ENCODE measurements at regions not wholly inside any gene's neighbourhood (a gene's known extent, or its start where the extent isn't known, plus 50 kb on each side); places are given as distances from the start of the nearest gene placed in this dataset.

DNA sequence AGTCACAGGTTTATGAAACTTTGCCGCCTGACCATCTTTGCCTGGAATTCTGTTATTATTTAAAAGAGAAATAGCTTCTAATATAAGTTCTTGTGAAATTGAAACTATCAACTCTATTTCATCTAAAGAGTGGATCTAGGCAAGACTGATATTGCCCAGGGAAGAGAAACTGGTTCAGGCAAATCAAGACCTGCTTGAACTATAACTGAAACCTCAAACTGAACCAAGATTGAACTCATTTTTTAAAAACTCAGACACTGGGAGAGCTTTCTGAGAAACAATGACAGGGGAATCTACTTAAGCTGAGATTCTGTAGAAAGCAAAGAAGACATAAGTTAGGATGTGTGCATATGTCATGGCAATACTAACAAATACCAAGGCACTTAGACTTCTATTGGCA is 815.8 kb downstream of the BRINP1 start:
- Histone ChIP-seq H4K20me1 (ENCODE audit: control insufficient read depth, insufficient read depth, insufficient read length) (no peaks in the 10 kb centered on the region), H3K27ac (ENCODE audit: insufficient read length, low read depth, low read length) (no peak overlapping the region), H3K23me2 (ENCODE audit: insufficient read length, low read depth, low read length, poor library complexity, severe bottlenecking) (no peaks in the 10 kb centered on the region), H2AFZ (ENCODE audit: low read length) (no peak overlapping the region), H3K23ac (ENCODE audit: insufficient read length, low read depth, low read length) (no peak overlapping the region), H2BK15ac (ENCODE audit: low read depth, low read length) (no peak overlapping the region), H3K79me1 (ENCODE audit: insufficient read depth, low read depth, low read length, poor library complexity, severe bottlenecking) (no peaks in the 10 kb centered on the region), H3K27me3 (ENCODE audit: insufficient read depth, low read length) (no peaks in the 10 kb centered on the region), H2BK120ac (ENCODE audit: low read depth, low read length, poor library complexity, severe bottlenecking) (no peak overlapping the region), H3K4me2 (ENCODE audit: insufficient read depth, insufficient read length, low read length) (no peak overlapping the region), H3K18ac (ENCODE audit: insufficient read length, low read depth, low read length) (no peak overlapping the region), H2BK20ac (ENCODE audit: low read depth, low read length, poor library complexity, severe bottlenecking) (no peak overlapping the region), H2AK5ac (ENCODE audit: insufficient read length, low read length) (no peak overlapping the region), H2BK5ac (ENCODE audit: insufficient read length, low read length) (no peak overlapping the region), H3K4ac (ENCODE audit: low read depth, low read length) (no peak overlapping the region), H3K9me3 (ENCODE audit: control insufficient read depth, low read depth, low read length) (no peaks in the 10 kb centered on the region), H3K14ac (ENCODE audit: insufficient read depth, low read length) (no peak overlapping the region), H3K79me2 (ENCODE audit: insufficient read depth, low read length) (no peaks in the 10 kb centered on the region), H4K5ac (ENCODE audit: insufficient read length, low read depth, low read length) (no peak overlapping the region), H2BK12ac (ENCODE audit: insufficient read length, low read depth, low read length) (no peak overlapping the region), H3T11ph (ENCODE audit: low read length) (no peak overlapping the region), H4K8ac (replicated peaks; ENCODE audit: insufficient read length, low read depth, low read length) (no peak overlapping the region), H3K4me1 (ENCODE audit: insufficient read depth, low read length) (no peaks in the 10 kb centered on the region), H3K9ac (ENCODE audit: extremely low read depth, insufficient read length, low read length) (no peak overlapping the region), H3K56ac (ENCODE audit: insufficient read length, low read depth, low read length) (no peak overlapping the region), H4K91ac (ENCODE audit: insufficient read length, low read depth, low read length) (no peak overlapping the region)
- H3K27ac Mint-ChIP-seq, result no peak overlapping the region
- H3K4me1 Mint-ChIP-seq, result no peaks in the 10 kb centered on the region
- H3K27me3 Mint-ChIP-seq (ENCODE audit: low read depth), result no peaks in the 10 kb centered on the region; the same call in 1 of the 2 replicates
- no peak overlapping the region for H3K4me3 Mint-ChIP-seq
- no CpG with 5 or more reads among the region's 1 CpG for WGBS (ENCODE audit: extremely low coverage, insufficient read length, low lambda C conversion rate)
- no peaks in the 10 kb centered on the region for H3K36me3 Mint-ChIP-seq (ENCODE audit: insufficient read depth in 1 of 3, low read depth in 3 of 3)
- TF ChIP-seq, protein P1, sequence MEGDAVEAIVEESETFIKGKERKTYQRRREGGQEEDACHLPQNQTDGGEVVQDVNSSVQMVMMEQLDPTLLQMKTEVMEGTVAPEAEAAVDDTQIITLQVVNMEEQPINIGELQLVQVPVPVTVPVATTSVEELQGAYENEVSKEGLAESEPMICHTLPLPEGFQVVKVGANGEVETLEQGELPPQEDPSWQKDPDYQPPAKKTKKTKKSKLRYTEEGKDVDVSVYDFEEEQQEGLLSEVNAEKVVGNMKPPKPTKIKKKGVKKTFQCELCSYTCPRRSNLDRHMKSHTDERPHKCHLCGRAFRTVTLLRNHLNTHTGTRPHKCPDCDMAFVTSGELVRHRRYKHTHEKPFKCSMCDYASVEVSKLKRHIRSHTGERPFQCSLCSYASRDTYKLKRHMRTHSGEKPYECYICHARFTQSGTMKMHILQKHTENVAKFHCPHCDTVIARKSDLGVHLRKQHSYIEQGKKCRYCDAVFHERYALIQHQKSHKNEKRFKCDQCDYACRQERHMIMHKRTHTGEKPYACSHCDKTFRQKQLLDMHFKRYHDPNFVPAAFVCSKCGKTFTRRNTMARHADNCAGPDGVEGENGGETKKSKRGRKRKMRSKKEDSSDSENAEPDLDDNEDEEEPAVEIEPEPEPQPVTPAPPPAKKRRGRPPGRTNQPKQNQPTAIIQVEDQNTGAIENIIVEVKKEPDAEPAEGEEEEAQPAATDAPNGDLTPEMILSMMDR (conservative IDR thresholded peaks at IDR 0.05), result no peak
- no peaks in the 10 kb centered on the region for H3K9me3 Mint-ChIP-seq
- DNase-seq, result no peak

Measured in H9 (cell line).